Caco-2 (cell line): ENCODE measurements at regions not wholly inside any gene's neighbourhood (a gene's known extent, or its start where the extent isn't known, plus 50 kb on each side); places are given as distances from the start of the nearest gene placed in this dataset.

Source experiments
- BruUV-seq: library from RNA; stranded (reverse); fragments of 400-500 nt; replicated peaks from 2 replicates; lab custom pipeline; 2021; lab: Mats Ljungman, UMichigan
- CTCF ChIA-PET: fragments of 300-600 bp; sonication (Branson Sonifier 250); formaldehyde crosslinking; loops from one replicate; lab custom pipeline; 2022; ENCODE audit warnings: antibody characterized with exemption; lab: Charles Lee
- POLR2A ChIA-PET: fragments of 300-600 bp; sonication (Branson Sonifier 250); formaldehyde crosslinking; loops from one replicate; lab custom pipeline; 2022; ENCODE audit warnings: antibody characterized with exemption; lab: Charles Lee
- DNase-seq, 2 experiments: peaks; one replicate each; pipeline versions ENCODE4 v3.0.0 to v3.0.0-alpha.2; 2020 to 2022
- H3K27me3 ChIP-seq: replicated peaks from 2 replicates; pipeline ENCODE4 v1.6.0; 2011; ENCODE audit warnings: low read length; ENCODE audit not compliant: control insufficient read depth, insufficient read depth
- H3K36me3 ChIP-seq: 2 replicates; pipeline ENCODE4 v1.5.1; 2011; ENCODE audit warnings: low read length; ENCODE audit not compliant: control insufficient read depth, insufficient read depth
- H3K4me1 ChIP-seq: fragments of 250-450 bp; sonication (Bioruptor Pico); 2 replicates; pipeline ENCODE4 v1.5.1; 2020; ENCODE audit warnings: mild to moderate bottlenecking
- H3K4me3 ChIP-seq: 2 replicates; pipeline ENCODE4 v1.5.1; 2011; ENCODE audit warnings: low read depth, mild to moderate bottlenecking, control low read depth, low read length
- H3K9me3 ChIP-seq: fragments of 250-450 bp; sonication (Bioruptor Pico); 2 replicates; pipeline ENCODE4 v1.5.1; 2020; ENCODE audit warnings: mild to moderate bottlenecking, moderate library complexity
- H3K27ac Mint-ChIP-seq: one replicate; pipeline ENCODE4 v1.8.0; 2022; ENCODE audit warnings: mixed read lengths; ENCODE audit not compliant: unreplicated experiment
- H3K27me3 Mint-ChIP-seq: one replicate; pipeline ENCODE4 v1.8.0; 2022; ENCODE audit warnings: mixed read lengths; ENCODE audit not compliant: insufficient read depth, unreplicated experiment
- H3K36me3 Mint-ChIP-seq: one replicate; pipeline ENCODE4 v1.8.0; 2022; ENCODE audit warnings: mild to moderate bottlenecking, mixed read lengths; ENCODE audit not compliant: insufficient read depth, unreplicated experiment
- H3K4me1 Mint-ChIP-seq: one replicate; pipeline ENCODE4 v1.8.0; 2022; ENCODE audit warnings: low read depth, mixed read lengths; ENCODE audit not compliant: unreplicated experiment
- H3K4me3 Mint-ChIP-seq: one replicate; pipeline ENCODE4 v1.8.0; 2022; ENCODE audit warnings: mild to moderate bottlenecking, moderate library complexity, mixed read lengths; ENCODE audit not compliant: unreplicated experiment
- H3K9me3 Mint-ChIP-seq: one replicate; pipeline ENCODE4 v1.8.0; 2022; ENCODE audit warnings: mixed read lengths; ENCODE audit not compliant: unreplicated experiment
- CTCF ChIP-seq, 2 experiments: fragments of 200-600 bp in 1 of 2; IDR thresholded peaks; 1 replicate in 1 of 2; 2 replicates in 1 of 2; pipeline versions ENCODE4 v1.5.1 to v1.8.0; 2011 to 2022; ENCODE audit warnings: antibody characterized with exemption in 1 of 2, control low read depth in 1 of 2, inconsistent platforms in 1 of 2, low read depth in 1 of 2, low read length in 1 of 2, mild to moderate bottlenecking in 1 of 2, moderate library complexity in 1 of 2; ENCODE audit not compliant: insufficient read depth in 1 of 2, severe bottlenecking in 1 of 2, unreplicated experiment in 1 of 2
- intact Hi-C: fragments of 100-400 bp; cut with micrococcal nuclease; formaldehyde crosslinking; loops from one replicate; pipeline ENCODE4 v1.10.0; 2022; ENCODE audit not compliant: unreplicated experiment

- ChIA-PET CTCF (no interaction called here), POLR2A (no interaction called here)
- TF ChIP-seq CTCF (IDR thresholded peaks at IDR 0.05; ENCODE audit: insufficient read depth in 1 of 2, low read depth in 1 of 2, low read length in 1 of 2, severe bottlenecking in 1 of 2, unreplicated experiment in 1 of 2) = no peak
These were observed 196.2 kb upstream of the PRDM1 start for GRCh38 chr6:105889902-105890301.

GRCh38 chr6:105886814-105887544 lies 199.2 kb upstream of the PRDM1 start:
- POLR2A ChIA-PET = no interaction called here
- Histone ChIP-seq H3K4me3 (no peak overlapping the region), H3K27me3 (no peaks in the 10 kb centered on the region), H3K36me3 (no peaks in the 10 kb centered on the region; the same call in 1 of the 2 replicates), H3K9me3 (peaks cover 6% of the 10 kb centered on the region; the same call in 1 of the 2 replicates), H3K4me1 (peaks cover 7% of the 10 kb centered on the region; the same call in 1 of the 2 replicates)
- Mint-ChIP-seq H3K27ac (no peak overlapping the region), H3K36me3 (no peaks in the 10 kb centered on the region), H3K27me3 (no peaks in the 10 kb centered on the region), H3K4me3 (no peak overlapping the region), H3K4me1 (peaks cover 20% of the 10 kb centered on the region), H3K9me3 (peaks cover 17% of the 10 kb centered on the region)
- CTCF ChIA-PET = no interaction called here
- no peak for DNase-seq
- intact Hi-C loops = no loop called here
- BruUV-seq = no TSS peak
- TF ChIP-seq CTCF (IDR thresholded peaks at IDR 0.05; ENCODE audit: insufficient read depth in 1 of 2, low read depth in 1 of 2, low read length in 1 of 2, severe bottlenecking in 1 of 2, unreplicated experiment in 1 of 2) = no peak

More at GRCh38 chr6:105889902-105890301, 196.2 kb upstream of the PRDM1 start:
- no peak for DNase-seq
- no peaks in the 10 kb centered on the region for H3K27me3 Mint-ChIP-seq
- H3K27ac Mint-ChIP-seq = no peak overlapping the region
- no peaks in the 10 kb centered on the region for H3K27me3 ChIP-seq
- peaks cover 19% of the 10 kb centered on the region for H3K4me1 ChIP-seq
- no TSS peak for BruUV-seq
- no peak overlapping the region for H3K4me3 Mint-ChIP-seq
- intact Hi-C loops = loop anchor here (10.0 kb wide), 1 partner anchor 195 kb away; the partner anchor contains the start of gene PRDM1
- no peak overlapping the region for H3K4me3 ChIP-seq
- H3K36me3 Mint-ChIP-seq = peaks cover 4% of the 10 kb centered on the region
- H3K9me3 Mint-ChIP-seq = peaks cover 32% of the 10 kb centered on the region
- H3K9me3 ChIP-seq = peaks cover 6% of the 10 kb centered on the region; the same call in 1 of the 2 replicates
- peaks cover 36% of the 10 kb centered on the region for H3K4me1 Mint-ChIP-seq
- H3K36me3 ChIP-seq = no peaks in the 10 kb centered on the region

GRCh38 chr6:105886066-105886813 lies 199.9 kb upstream of the PRDM1 start:
- H3K4me1 ChIP-seq = peaks cover 7% of the 10 kb centered on the region; the same call in 1 of the 2 replicates
- peaks cover 10% of the 10 kb centered on the region for H3K9me3 Mint-ChIP-seq
- ChIA-PET POLR2A (no interaction called here), CTCF (no interaction called here)
- H3K4me1 Mint-ChIP-seq = peaks cover 16% of the 10 kb centered on the region
- no peak overlapping the region for H3K27ac Mint-ChIP-seq
- no peaks in the 10 kb centered on the region for H3K36me3 Mint-ChIP-seq
- no peaks in the 10 kb centered on the region for H3K27me3 ChIP-seq
- TF ChIP-seq CTCF (IDR thresholded peaks at IDR 0.05; ENCODE audit: insufficient read depth in 1 of 2, low read depth in 1 of 2, low read length in 1 of 2, severe bottlenecking in 1 of 2, unreplicated experiment in 1 of 2) = no peak
- H3K4me3 Mint-ChIP-seq = no peak overlapping the region
- intact Hi-C loops = no loop called here
- no peaks in the 10 kb centered on the region for H3K27me3 Mint-ChIP-seq
- DNase-seq = no peak
- H3K4me3 ChIP-seq = no peak overlapping the region
- peaks cover 6% of the 10 kb centered on the region; the same call in 1 of the 2 replicates for H3K9me3 ChIP-seq
- no peaks in the 10 kb centered on the region; the same call in 1 of the 2 replicates for H3K36me3 ChIP-seq
- BruUV-seq = no TSS peak
